Osteocyte (in vitro differentiated cells): ENCODE measurements at regions not wholly inside any gene's neighbourhood (a gene's known extent, or its start where the extent isn't known, plus 50 kb on each side); places are given as distances from the start of the nearest gene placed in this dataset.

Experiments used
- DNase-seq: peaks from one replicate; pipeline ENCODE4 v3.0.0; 2021; ENCODE audit warnings: mixed read lengths; ENCODE audit not compliant: unreplicated experiment; ENCODE audit errors: extremely low spot score
- H3K27ac Mint-ChIP-seq: one replicate; pipeline ENCODE4 v1.8.0; 2021; ENCODE audit warnings: mild to moderate bottlenecking, mixed read lengths; ENCODE audit not compliant: unreplicated experiment
- H3K27me3 Mint-ChIP-seq: one replicate; pipeline ENCODE4 v1.8.0; 2021; ENCODE audit warnings: mixed read lengths; ENCODE audit not compliant: unreplicated experiment
- H3K36me3 Mint-ChIP-seq: one replicate; pipeline ENCODE4 v1.8.0; 2021; ENCODE audit warnings: mixed read lengths; ENCODE audit not compliant: unreplicated experiment
- H3K4me1 Mint-ChIP-seq: one replicate; pipeline ENCODE4 v1.8.0; 2021; ENCODE audit warnings: mixed read lengths; ENCODE audit not compliant: unreplicated experiment
- H3K4me3 Mint-ChIP-seq: one replicate; pipeline ENCODE4 v1.8.0; 2021; ENCODE audit warnings: mild to moderate bottlenecking, moderate library complexity, mixed read lengths; ENCODE audit not compliant: unreplicated experiment
- H3K9me3 Mint-ChIP-seq: one replicate; pipeline ENCODE4 v1.8.0; 2021; ENCODE audit warnings: mixed read lengths; ENCODE audit not compliant: unreplicated experiment
- CTCF ChIP-seq: fragments of 200-600 bp; sonication (generic); IDR thresholded peaks from 2 replicates; pipeline ENCODE4 v1.5.0; 2021; ENCODE audit warnings: antibody characterized with exemption, mild to moderate bottlenecking, moderate library complexity

GRCh38 chr12:25775968-25776367, 182.5 kb upstream of the RASSF8 start:
- Mint-ChIP-seq H3K27ac (no peak overlapping the region), H3K36me3 (no peaks in the 10 kb centered on the region), H3K9me3 (no peaks in the 10 kb centered on the region), H3K27me3 (no peaks in the 10 kb centered on the region), H3K4me3 (no peak overlapping the region), H3K4me1 (peaks cover 3% of the 10 kb centered on the region)
- no peak for TF ChIP-seq CTCF
- no peak for DNase-seq

- TF ChIP-seq CTCF, result no peak
- no peaks in the 10 kb centered on the region for H3K9me3 Mint-ChIP-seq
- no peak for DNase-seq
- no peak overlapping the region for H3K27ac Mint-ChIP-seq
- no peaks in the 10 kb centered on the region for H3K27me3 Mint-ChIP-seq
- H3K4me3 Mint-ChIP-seq, result no peak overlapping the region
- no peaks in the 10 kb centered on the region for H3K36me3 Mint-ChIP-seq
- H3K4me1 Mint-ChIP-seq, result peaks cover 3% of the 10 kb centered on the region
Observed at GRCh38 chr12:25780771-25781170, 177.7 kb upstream of the RASSF8 start.

GRCh38 chr12:25781232-25781631, 177.2 kb upstream of the RASSF8 start:
- no peak for DNase-seq
- H3K9me3 Mint-ChIP-seq, result no peaks in the 10 kb centered on the region
- no peaks in the 10 kb centered on the region for H3K36me3 Mint-ChIP-seq
- TF ChIP-seq CTCF, result no peak
- no peaks in the 10 kb centered on the region for H3K27me3 Mint-ChIP-seq
- no peak overlapping the region for H3K4me3 Mint-ChIP-seq
- no peaks in the 10 kb centered on the region for H3K4me1 Mint-ChIP-seq
- no peak overlapping the region for H3K27ac Mint-ChIP-seq

GRCh38 chr12:25783566-25783965, 174.9 kb upstream of the RASSF8 start:
- Mint-ChIP-seq H3K4me3 (no peak overlapping the region), H3K4me1 (peaks cover 7% of the 10 kb centered on the region), H3K36me3 (no peaks in the 10 kb centered on the region), H3K27ac (no peak overlapping the region), H3K9me3 (no peaks in the 10 kb centered on the region), H3K27me3 (no peaks in the 10 kb centered on the region)
- DNase-seq, result no peak
- no peak for TF ChIP-seq CTCF

- TF ChIP-seq CTCF, result no peak
- DNase-seq, result no peak
- H3K4me1 Mint-ChIP-seq, result peaks cover 15% of the 10 kb centered on the region
- no peaks in the 10 kb centered on the region for H3K27me3 Mint-ChIP-seq
- H3K36me3 Mint-ChIP-seq, result no peaks in the 10 kb centered on the region
- H3K4me3 Mint-ChIP-seq, result no peak overlapping the region
- H3K27ac Mint-ChIP-seq, result no peak overlapping the region
- no peaks in the 10 kb centered on the region for H3K9me3 Mint-ChIP-seq
Observed at GRCh38 chr12:25784669-25785068, 173.8 kb upstream of the RASSF8 start.
